ENCODE measurements at regions not wholly inside any gene's neighbourhood (a gene's known extent, or its start where the extent isn't known, plus 50 kb on each side); places are given as distances from the start of the nearest gene placed in this dataset.

DNA sequence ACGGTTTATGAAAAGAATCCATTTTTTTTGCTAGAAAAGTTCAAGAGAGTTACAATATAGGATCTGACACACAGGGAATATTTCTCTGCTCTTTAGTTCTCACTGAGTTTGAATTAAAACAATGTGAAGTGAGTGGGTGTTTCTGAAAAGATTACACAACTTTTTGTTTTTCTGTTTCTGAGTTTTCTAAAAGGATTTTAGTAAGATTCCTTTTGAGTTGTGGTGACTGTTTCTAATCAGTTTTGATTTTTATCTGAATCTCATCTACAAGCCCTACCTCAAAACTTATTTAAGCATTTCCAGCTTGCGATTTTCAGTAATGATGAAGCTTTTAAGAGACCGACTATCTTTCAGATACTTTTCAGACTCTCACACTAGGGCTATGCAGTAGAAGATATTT, 141.7 kb downstream of the GPAT3 start:
- no peaks in the 10 kb centered on the region for H3K9me3 ChIP-seq (ENCODE audit: control insufficient read depth, insufficient read depth, low read depth, low read length)
- no peak overlapping the region for H3K27ac ChIP-seq (ENCODE audit: low read length)
- no peaks in the 10 kb centered on the region for H3K36me3 ChIP-seq (ENCODE audit: control insufficient read depth, insufficient read depth, low read length)
- in situ Hi-C loops (cut with HindIII; ENCODE audit: low pct_unique_long_range_greater_than_20kb, low sequenced_read_pairs) (no loop called here), intact Hi-C loops (cut with micrococcal nuclease; ENCODE audit: unreplicated experiment) (no loop called here)
- ChIA-PET POLR2A (no interaction called here), CTCF (no interaction called here)
- DNase-seq (ENCODE audit: low read depth, low spot score) = no peak
- no peaks in the 10 kb centered on the region for H3K4me1 ChIP-seq (ENCODE audit: control insufficient read depth, insufficient read depth, low read length)
- H3K27me3 ChIP-seq (ENCODE audit: control insufficient read depth, insufficient read depth, low read length) = no peaks in the 10 kb centered on the region
- ATAC-seq = no peak
- TF ChIP-seq, protein P1, sequence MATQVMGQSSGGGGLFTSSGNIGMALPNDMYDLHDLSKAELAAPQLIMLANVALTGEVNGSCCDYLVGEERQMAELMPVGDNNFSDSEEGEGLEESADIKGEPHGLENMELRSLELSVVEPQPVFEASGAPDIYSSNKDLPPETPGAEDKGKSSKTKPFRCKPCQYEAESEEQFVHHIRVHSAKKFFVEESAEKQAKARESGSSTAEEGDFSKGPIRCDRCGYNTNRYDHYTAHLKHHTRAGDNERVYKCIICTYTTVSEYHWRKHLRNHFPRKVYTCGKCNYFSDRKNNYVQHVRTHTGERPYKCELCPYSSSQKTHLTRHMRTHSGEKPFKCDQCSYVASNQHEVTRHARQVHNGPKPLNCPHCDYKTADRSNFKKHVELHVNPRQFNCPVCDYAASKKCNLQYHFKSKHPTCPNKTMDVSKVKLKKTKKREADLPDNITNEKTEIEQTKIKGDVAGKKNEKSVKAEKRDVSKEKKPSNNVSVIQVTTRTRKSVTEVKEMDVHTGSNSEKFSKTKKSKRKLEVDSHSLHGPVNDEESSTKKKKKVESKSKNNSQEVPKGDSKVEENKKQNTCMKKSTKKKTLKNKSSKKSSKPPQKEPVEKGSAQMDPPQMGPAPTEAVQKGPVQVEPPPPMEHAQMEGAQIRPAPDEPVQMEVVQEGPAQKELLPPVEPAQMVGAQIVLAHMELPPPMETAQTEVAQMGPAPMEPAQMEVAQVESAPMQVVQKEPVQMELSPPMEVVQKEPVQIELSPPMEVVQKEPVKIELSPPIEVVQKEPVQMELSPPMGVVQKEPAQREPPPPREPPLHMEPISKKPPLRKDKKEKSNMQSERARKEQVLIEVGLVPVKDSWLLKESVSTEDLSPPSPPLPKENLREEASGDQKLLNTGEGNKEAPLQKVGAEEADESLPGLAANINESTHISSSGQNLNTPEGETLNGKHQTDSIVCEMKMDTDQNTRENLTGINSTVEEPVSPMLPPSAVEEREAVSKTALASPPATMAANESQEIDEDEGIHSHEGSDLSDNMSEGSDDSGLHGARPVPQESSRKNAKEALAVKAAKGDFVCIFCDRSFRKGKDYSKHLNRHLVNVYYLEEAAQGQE (IDR thresholded peaks at IDR 0.05; ENCODE audit: insufficient read depth in 1 of 2, low read depth in 2 of 2, low read length in 1 of 2) = no peak
- no peak for TF ChIP-seq SIN3A (IDR thresholded peaks at IDR 0.05; ENCODE audit: borderline replicate concordance, insufficient read depth, low read depth, low read length)
- no peak for TF ChIP-seq POLR2AphosphoS5 (IDR thresholded peaks at IDR 0.05; ENCODE audit: low read depth, low read length)
- TF ChIP-seq, protein P2, sequence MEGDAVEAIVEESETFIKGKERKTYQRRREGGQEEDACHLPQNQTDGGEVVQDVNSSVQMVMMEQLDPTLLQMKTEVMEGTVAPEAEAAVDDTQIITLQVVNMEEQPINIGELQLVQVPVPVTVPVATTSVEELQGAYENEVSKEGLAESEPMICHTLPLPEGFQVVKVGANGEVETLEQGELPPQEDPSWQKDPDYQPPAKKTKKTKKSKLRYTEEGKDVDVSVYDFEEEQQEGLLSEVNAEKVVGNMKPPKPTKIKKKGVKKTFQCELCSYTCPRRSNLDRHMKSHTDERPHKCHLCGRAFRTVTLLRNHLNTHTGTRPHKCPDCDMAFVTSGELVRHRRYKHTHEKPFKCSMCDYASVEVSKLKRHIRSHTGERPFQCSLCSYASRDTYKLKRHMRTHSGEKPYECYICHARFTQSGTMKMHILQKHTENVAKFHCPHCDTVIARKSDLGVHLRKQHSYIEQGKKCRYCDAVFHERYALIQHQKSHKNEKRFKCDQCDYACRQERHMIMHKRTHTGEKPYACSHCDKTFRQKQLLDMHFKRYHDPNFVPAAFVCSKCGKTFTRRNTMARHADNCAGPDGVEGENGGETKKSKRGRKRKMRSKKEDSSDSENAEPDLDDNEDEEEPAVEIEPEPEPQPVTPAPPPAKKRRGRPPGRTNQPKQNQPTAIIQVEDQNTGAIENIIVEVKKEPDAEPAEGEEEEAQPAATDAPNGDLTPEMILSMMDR (IDR thresholded peaks at IDR 0.05) = no peak
- no peak for TF ChIP-seq TCF7L2 (IDR thresholded peaks at IDR 0.05; ENCODE audit: low read depth, low read length)
- BruUV-seq (replicated peaks) = no TSS peak
- no peak overlapping the region for H3K4me3 ChIP-seq (ENCODE audit: low read depth in 2 of 2, low read length in 2 of 2)

DNA sequence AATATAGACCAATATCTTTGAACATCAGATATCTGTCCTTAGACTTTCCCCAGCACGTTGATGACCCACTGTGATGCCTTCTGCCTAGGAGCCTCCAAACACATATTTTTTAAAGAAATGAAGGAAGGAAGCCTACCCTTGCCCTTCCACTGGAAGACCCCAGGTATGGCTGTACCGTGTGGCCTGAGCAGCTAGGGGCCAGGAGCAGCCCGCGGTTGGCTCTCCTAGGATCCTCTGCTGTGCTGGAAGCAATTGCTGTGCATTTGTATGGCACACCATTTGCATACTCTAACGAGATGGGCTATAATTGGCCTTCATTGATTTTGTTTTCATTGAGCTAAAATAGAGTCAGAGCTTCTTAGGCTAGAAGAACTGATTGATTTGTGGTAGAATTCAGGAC, 128.8 kb downstream of the GPAT3 start:
- DNase-seq (ENCODE audit: low read depth, low spot score) = no peak
- no peak for ATAC-seq
- intact Hi-C loops (cut with micrococcal nuclease; ENCODE audit: unreplicated experiment) = no loop called here
- in situ Hi-C loops (cut with HindIII; ENCODE audit: low pct_unique_long_range_greater_than_20kb, low sequenced_read_pairs) = no loop called here
- Histone ChIP-seq H3K36me3 (ENCODE audit: control insufficient read depth, insufficient read depth, low read length) (no peaks in the 10 kb centered on the region; the same call in 1 of the 2 replicates), H3K9me3 (ENCODE audit: control insufficient read depth, insufficient read depth, low read depth, low read length) (no peaks in the 10 kb centered on the region), H3K27ac (ENCODE audit: low read length) (no peak overlapping the region), H3K4me3 (ENCODE audit: low read depth in 2 of 2, low read length in 2 of 2) (no peak overlapping the region), H3K4me1 (ENCODE audit: control insufficient read depth, insufficient read depth, low read length) (no peaks in the 10 kb centered on the region), H3K27me3 (ENCODE audit: control insufficient read depth, insufficient read depth, low read length) (no peaks in the 10 kb centered on the region)
- BruUV-seq (replicated peaks) = no TSS peak
- TF ChIP-seq TCF7L2 (IDR thresholded peaks at IDR 0.05; ENCODE audit: low read depth, low read length) (no peak), POLR2AphosphoS5 (IDR thresholded peaks at IDR 0.05; ENCODE audit: low read depth, low read length) (no peak), SIN3A (IDR thresholded peaks at IDR 0.05; ENCODE audit: borderline replicate concordance, insufficient read depth, low read depth, low read length) (no peak)
- TF ChIP-seq, protein P1 (IDR thresholded peaks at IDR 0.05; ENCODE audit: insufficient read depth in 1 of 2, low read depth in 2 of 2, low read length in 1 of 2) = no peak
- TF ChIP-seq, protein P2 (IDR thresholded peaks at IDR 0.05) = no peak
- ChIA-PET CTCF (no interaction called here), POLR2A (no interaction called here)
